Keratinocyte (primary cell): ENCODE measurements at regions not wholly inside any gene's neighbourhood (a gene's known extent, or its start where the extent isn't known, plus 50 kb on each side); places are given as distances from the start of the nearest gene placed in this dataset.

Source experiments
- DNase-seq: peaks from one replicate; pipeline ENCODE4 v3.0.0-alpha.2; 2011; ENCODE audit warnings: low read depth, missing footprints, low spot score
- FAIRE-seq: peaks from 2 replicates; lab custom pipeline; 2011; peaks lifted over from hg19 to GRCh38; lab: Jason Lieb, UNC
- H2AFZ ChIP-seq: 2 replicates; pipeline ENCODE4 v1.6.0; 2012; ENCODE audit warnings: low read length, control low read depth, inconsistent platforms; ENCODE audit not compliant: control insufficient read depth
- H3K27ac ChIP-seq: 2 replicates; pipeline ENCODE4 v1.5.1; 2011; ENCODE audit warnings: low read length; ENCODE audit not compliant: control insufficient read depth, insufficient read depth
- H3K27me3 ChIP-seq: 3 replicates; pipeline ENCODE4 v1.6.0; 2011; ENCODE audit warnings: low read length; ENCODE audit not compliant: control insufficient read depth, insufficient read depth; ENCODE audit errors: extremely low read depth
- H3K36me3 ChIP-seq, 2 experiments: 2 replicates in 1 of 2; 3 replicates in 1 of 2; pipeline ENCODE4 v1.5.1; 2011; ENCODE audit warnings: low read length in 2 of 2, mild to moderate bottlenecking in 1 of 2; ENCODE audit not compliant: control insufficient read depth in 2 of 2, insufficient read depth in 2 of 2; ENCODE audit errors: extremely low read depth in 1 of 2
- H3K4me1 ChIP-seq: 3 replicates; pipeline ENCODE4 v1.5.1; 2011; ENCODE audit warnings: low read length; ENCODE audit not compliant: control insufficient read depth, insufficient read depth; ENCODE audit errors: extremely low read depth
- H3K4me2 ChIP-seq: 3 replicates; pipeline ENCODE4 v1.6.0; 2011; ENCODE audit warnings: low read depth, low read length; ENCODE audit not compliant: control insufficient read depth, insufficient read depth; ENCODE audit errors: extremely low read depth
- H3K4me3 ChIP-seq, 3 experiments: fragments of 200-600 bp in 1 of 3; sonication (generic) in 1 of 3; 2 replicates in 2 of 3; 3 replicates in 1 of 3; pipeline ENCODE4 v1.5.1; 2011 to 2016; ENCODE audit warnings: low read length in 3 of 3, mild to moderate bottlenecking in 3 of 3, control low read depth in 2 of 3, inconsistent platforms in 1 of 3, low read depth in 1 of 3, mixed read lengths in 1 of 3, mixed run types in 1 of 3, moderate library complexity in 1 of 3; ENCODE audit not compliant: control insufficient read depth in 2 of 3, insufficient read depth in 2 of 3; ENCODE audit errors: extremely low read depth in 1 of 3
- H3K79me2 ChIP-seq: 2 replicates; pipeline ENCODE4 v1.6.0; 2012; ENCODE audit warnings: low read length; ENCODE audit not compliant: control insufficient read depth, insufficient read depth
- H3K9ac ChIP-seq: 3 replicates; pipeline ENCODE4 v1.6.0; 2011; ENCODE audit warnings: low read length; ENCODE audit not compliant: control insufficient read depth, insufficient read depth; ENCODE audit errors: extremely low read depth
- H3K9me1 ChIP-seq: 3 replicates; pipeline ENCODE4 v1.6.0; 2011; ENCODE audit warnings: low read length; ENCODE audit not compliant: control insufficient read depth, insufficient read depth; ENCODE audit errors: extremely low read depth
- H3K9me3 ChIP-seq: 2 replicates; pipeline ENCODE4 v1.5.1; 2012; ENCODE audit warnings: low read depth, low read length; ENCODE audit not compliant: control insufficient read depth
- H4K20me1 ChIP-seq: 3 replicates; pipeline ENCODE4 v1.6.0; 2011; ENCODE audit warnings: low read length; ENCODE audit not compliant: control insufficient read depth, insufficient read depth; ENCODE audit errors: extremely low read depth
- CTCF ChIP-seq, 3 experiments: IDR thresholded peaks in 1 of 3; conservative IDR thresholded peaks in 1 of 3; optimal IDR thresholded peaks in 1 of 3; 2 replicates in 2 of 3; 3 replicates in 1 of 3; pipeline versions ENCODE3 to v1.5.1; 2011; ENCODE audit warnings: low read length in 3 of 3, mild to moderate bottlenecking in 3 of 3, moderate library complexity in 2 of 3, control low read depth in 1 of 3, inconsistent platforms in 1 of 3; ENCODE audit not compliant: insufficient read depth in 2 of 3; ENCODE audit errors: extremely low read depth in 1 of 3
- EZH2 ChIP-seq: IDR thresholded peaks from one replicate; pipeline ENCODE4 v1.6.1; 2012; ENCODE audit warnings: inconsistent platforms, mild to moderate bottlenecking, low read length, moderate library complexity
- dilution Hi-C: fragments of 300-500 bp; cut with MboI; formaldehyde crosslinking; loops from one replicate; pipeline ENCODE4 v1.7.0; 2020; ENCODE audit warnings: low sequenced_read_pairs; ENCODE audit not compliant: extremely low pct_ligation_motif_present

- H3K4me2 ChIP-seq, result no peak overlapping the region
- no peak for FAIRE-seq
- dilution Hi-C loops, result no loop called here
- H3K4me3 ChIP-seq, result no peak overlapping the region
- H3K9me3 ChIP-seq, result no peaks in the 10 kb centered on the region
- H3K4me1 ChIP-seq, result peaks cover 1% of the 10 kb centered on the region
- no peaks in the 10 kb centered on the region for H3K9me1 ChIP-seq
- no peaks in the 10 kb centered on the region for H3K27me3 ChIP-seq
- no peaks in the 10 kb centered on the region for H3K79me2 ChIP-seq
- H3K9ac ChIP-seq, result no peak overlapping the region
- no peaks in the 10 kb centered on the region for H3K36me3 ChIP-seq
- H4K20me1 ChIP-seq, result no peaks in the 10 kb centered on the region
- no peak for TF ChIP-seq EZH2
- no peak for TF ChIP-seq CTCF (optimal IDR thresholded peaks at IDR 0.05 in 1 of 3, IDR thresholded peaks at IDR 0.05 in 1 of 3, conservative IDR thresholded peaks at IDR 0.05 in 1 of 3; ENCODE audit: extremely low read depth in 1 of 3, insufficient read depth in 2 of 3, low read length in 3 of 3)
- H3K27ac ChIP-seq, result no peak overlapping the region
- H2AFZ ChIP-seq, result no peak overlapping the region
- no peak for DNase-seq
Observed at GRCh38 chr3:194933465-194933864, 247.8 kb downstream of the FAM43A start.

- Histone ChIP-seq H3K27ac (no peak overlapping the region), H3K4me1 (no peaks in the 10 kb centered on the region), H3K9ac (no peak overlapping the region), H3K4me2 (no peak overlapping the region), H3K4me3 (no peak overlapping the region), H3K9me3 (no peaks in the 10 kb centered on the region), H4K20me1 (no peaks in the 10 kb centered on the region), H3K27me3 (no peaks in the 10 kb centered on the region), H3K36me3 (no peaks in the 10 kb centered on the region), H2AFZ (no peak overlapping the region), H3K9me1 (no peaks in the 10 kb centered on the region), H3K79me2 (no peaks in the 10 kb centered on the region)
- DNase-seq (no peak), FAIRE-seq (no peak)
- dilution Hi-C loops, result no loop called here
- no peak for TF ChIP-seq EZH2
- TF ChIP-seq CTCF (optimal IDR thresholded peaks at IDR 0.05 in 1 of 3, IDR thresholded peaks at IDR 0.05 in 1 of 3, conservative IDR thresholded peaks at IDR 0.05 in 1 of 3; ENCODE audit: extremely low read depth in 1 of 3, insufficient read depth in 2 of 3, low read length in 3 of 3), result no peak
Observed at GRCh38 chr3:194935061-194935460, 249.4 kb downstream of the FAM43A start.
